ENCODE measurements at regions not wholly inside any gene's neighbourhood (a gene's known extent, or its start where the extent isn't known, plus 50 kb on each side); places are given as distances from the start of the nearest gene placed in this dataset.
"Not testable (repeated sequence)": the region's sequence is repeated elsewhere in the genome, so short reads cannot be mapped to it uniquely, and the experiment has no call there.

DNA sequence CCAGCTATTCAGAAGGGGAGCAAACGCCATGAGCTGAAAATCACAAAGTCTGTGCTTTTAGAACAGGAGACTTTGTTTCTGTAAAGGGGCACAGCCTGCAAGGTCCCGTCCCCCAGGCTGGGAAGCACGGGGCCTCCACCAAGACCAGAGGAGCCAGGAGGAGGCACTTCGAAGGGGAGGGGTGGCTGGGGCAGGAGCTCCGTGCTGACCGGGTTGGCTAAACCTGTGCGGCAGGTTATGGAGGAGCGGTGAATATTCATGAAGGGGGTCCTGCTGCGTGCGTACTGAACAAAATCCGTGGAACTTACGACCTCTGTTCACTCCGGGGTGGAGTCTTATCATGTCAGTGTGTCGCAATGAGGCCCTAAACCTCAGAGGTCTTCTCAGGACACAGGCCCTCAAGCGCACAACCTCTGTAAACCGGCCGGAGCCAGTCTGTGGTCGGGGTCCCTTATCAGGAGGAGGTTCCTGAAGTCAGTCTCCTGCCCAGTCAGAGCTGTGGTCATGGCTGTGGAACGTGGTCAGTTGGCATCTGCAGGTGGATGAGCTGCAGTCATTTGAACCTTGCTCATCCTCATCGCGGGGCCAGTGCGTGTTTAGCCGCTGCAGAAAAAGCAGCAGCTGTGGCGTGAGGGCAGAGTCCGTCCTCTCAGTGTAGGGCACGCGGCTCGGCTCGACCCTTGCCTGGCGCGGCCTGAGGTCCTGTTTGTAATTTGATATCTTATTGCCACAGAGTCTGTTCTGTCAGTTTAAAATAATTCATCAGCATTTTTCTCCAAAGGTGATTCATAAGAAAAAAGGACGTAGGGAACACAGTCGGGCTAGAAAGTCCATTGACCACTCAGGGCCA, 5507.7 kb upstream of the TPTE start:
- DNase-seq (ENCODE audit: insufficient read length, low spot score); FAIRE-seq: not testable (repeated sequence)

DNA sequence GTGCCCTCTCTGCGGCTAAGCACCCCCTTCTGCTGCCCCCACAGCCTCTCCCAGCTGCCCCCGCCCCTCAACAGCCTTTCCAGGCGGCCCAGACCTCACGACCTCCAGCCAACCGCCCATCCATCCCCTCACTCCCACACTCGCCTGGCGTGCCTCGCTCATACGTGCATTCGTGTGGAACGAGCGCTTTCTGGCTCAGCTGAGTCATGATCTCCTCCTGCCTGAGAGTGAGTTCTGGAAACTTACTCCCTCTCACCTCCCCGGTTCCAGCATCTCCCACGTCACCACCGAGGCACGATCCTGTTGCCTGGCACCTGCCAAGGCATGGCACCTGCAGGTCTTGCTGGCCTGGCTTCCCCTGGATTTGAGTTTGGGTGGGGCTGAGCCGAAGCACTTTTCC, 5506.2 kb upstream of the TPTE start:
- FAIRE-seq; DNase-seq (ENCODE audit: insufficient read length, low spot score): not testable (repeated sequence)

DNA sequence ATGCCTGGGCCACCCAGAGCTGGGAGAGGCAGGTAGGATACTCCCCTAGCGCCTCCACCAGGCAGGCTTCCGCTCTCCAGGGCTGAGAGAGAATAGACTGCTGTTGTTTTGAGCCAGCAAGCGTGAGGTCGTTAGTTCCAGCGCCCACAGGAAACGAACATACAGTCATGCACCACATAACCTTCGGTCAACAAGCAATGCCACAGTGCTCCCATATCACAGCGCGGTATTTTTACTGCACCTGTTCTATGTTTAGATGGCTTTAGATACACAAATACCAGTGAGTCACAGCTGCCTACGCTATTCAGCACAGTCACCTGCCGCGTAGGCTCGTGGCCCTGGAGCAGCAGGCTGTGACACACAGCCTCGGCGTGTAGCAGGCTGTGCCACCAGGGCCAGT, 5502.3 kb upstream of the TPTE start:
- DNase-seq (ENCODE audit: insufficient read length, low spot score); FAIRE-seq: not testable (repeated sequence)

DNA sequence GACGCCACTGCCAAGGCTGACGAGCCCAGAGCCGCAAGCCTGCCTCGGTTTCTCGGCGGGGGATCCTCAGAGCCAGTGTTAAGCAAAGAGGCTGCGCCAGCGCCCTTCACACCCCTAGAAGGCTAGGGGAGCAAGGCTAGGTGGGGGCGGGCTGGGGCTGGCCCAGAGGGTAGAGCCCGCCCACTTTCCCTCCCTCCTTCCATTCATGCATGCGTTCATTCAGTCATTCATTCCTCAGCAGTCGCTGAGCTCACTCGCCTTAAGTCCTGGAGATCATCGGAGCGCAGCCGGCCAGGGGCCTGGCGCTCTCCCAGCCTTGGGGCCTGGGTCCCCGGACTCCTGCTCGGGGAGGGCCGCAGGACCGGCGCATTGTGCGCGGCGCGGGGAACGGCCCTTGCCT, 5499.6 kb upstream of the TPTE start:
- not testable (repeated sequence) for FAIRE-seq; DNase-seq (ENCODE audit: insufficient read length, low spot score)

DNA sequence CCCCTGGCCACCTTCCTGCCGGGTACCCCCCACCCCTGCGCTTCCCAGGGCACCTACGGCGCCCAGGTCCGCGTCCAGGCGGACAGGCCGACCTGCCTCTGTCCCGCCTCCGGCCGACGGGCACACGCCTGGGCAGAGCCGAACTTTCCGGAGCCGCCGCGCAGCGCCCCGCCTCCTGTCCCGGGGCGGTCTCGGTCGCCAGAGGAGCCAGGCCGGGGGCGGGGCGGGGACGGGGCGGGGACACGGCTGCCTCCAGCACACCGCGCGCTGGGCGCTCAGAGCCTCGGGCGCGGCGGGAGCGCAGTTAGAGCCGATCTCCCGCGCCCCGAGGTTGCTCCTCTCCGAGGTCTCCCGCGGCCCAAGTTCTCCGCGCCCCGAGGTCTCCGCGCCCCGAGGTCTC, 5499.1 kb upstream of the TPTE start:
- not testable (repeated sequence) for FAIRE-seq; DNase-seq (ENCODE audit: insufficient read length, low spot score)

DNA sequence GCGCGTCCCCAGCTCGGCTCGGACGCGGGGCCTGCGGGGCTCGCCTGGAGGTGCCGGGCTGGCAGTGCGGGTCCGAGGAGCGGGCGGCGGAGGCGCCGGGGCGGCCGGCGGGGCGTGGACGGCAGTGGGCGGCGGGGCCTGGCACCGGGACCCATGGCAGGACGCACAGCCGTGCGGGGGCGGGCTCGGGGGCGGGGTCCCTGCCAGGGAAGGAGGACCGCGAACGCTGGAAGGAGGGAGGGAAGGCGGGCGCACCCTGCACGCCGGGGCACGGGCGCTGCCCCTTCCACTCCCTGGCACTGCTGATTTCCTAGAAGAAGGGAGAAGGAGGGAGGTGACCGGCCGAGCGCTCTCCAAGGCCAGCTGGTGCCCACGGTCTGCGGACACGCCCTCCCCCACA, 5498.6 kb upstream of the TPTE start:
- not testable (repeated sequence) for FAIRE-seq; DNase-seq (ENCODE audit: insufficient read length, low spot score)

DNA sequence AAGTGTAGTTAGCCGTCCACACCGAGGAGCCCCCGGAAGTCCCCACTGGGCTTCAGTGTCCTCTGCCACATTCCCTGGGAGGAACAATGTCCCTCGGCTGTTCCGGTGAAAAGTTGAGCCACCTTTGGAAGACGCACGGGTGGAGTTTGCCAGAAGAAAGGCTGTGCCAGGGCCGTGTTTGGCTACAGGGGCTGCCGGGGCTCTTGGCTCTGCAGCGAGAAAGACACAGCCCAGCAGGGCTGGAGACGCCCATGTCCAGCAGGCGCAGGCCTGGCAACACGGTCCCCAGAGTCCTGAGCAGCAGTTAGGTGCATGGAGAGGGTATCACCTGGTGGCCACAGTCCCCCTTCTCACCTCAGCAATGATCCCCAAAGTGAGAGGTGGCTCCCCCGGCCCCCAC, 5486.2 kb upstream of the TPTE start:
- not testable (repeated sequence) for FAIRE-seq

DNA sequence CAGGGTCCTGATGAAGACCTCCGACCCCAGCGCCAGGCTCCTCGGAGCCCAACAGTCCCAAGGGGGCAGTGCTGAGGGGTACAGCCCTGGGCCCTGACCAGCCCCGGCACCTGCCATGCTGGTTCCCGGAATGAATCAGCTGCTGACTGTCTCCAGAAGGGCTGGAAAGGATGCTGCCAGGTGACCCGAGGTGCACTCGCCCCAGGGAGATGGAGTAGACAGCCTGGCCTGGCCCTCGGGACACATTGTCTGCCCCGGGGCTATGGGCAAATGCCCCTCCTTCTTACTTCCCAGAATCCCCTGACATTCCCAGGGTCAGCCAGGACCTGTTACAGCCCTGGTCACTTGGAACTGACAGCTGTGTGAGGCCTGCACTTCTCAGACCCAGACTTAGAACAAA, 5485.8 kb upstream of the TPTE start:
- DNase-seq (ENCODE audit: insufficient read length, low spot score); FAIRE-seq: not testable (repeated sequence)

More for the DNA sequence above, 5486.2 kb upstream of the TPTE start:
- DNase-seq (ENCODE audit: insufficient read length, low spot score), result not testable (repeated sequence)

DNA sequence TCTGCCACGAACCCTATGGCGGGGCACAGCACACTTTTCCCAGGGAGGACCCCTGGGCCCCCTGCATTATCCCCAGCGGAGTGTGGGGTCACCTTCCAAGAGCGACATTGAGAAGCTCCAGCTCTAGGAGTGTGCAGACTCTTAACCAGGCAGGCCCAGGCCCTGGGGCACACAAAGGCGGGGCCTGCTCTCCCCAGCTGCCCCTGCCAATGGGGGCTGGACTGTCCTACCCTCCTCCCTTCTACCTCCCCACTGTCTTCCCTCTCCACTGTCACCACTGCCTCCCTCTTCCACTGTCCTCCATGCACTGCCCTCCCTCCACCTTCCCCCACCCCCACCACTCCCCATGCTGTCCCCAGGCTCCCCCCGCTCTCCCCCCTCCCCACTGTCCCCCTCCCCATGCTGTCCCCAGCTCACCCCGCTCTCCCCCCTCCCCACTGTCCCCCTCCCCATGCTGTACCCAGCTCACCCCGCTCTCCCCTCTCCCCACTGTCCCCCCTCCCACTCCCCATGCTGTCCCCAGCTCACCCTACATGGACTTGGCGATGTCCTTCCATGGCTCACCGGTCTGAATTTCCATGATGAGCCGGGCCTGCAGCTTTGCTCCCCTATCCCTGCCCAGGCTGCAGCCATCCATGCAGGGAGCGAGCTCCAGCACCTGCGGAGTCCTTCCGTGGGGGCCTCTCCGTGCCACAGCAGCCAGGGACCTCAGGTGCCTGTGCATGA, 5483.6 kb upstream of the TPTE start:
- not testable (repeated sequence) for DNase-seq (ENCODE audit: insufficient read length, low spot score)

DNA sequence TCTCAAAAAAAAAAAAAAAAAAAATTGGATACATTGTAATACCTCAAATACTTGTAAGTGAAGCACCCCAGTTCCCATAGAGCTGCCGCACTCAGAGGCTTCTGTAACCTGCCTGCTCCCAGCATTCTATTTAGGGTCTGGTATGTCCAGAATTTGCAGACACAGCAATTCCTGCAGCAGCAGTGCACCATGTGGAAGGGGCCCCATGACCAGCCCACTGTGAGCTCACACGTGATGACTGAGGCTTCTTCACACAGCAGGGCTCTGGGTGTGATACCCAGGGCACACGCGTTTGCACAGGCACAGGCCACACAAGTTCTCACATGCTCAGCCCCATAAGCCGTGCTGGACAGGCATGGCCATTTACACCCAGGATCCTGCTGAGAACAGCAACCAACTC, 5481.5 kb upstream of the TPTE start:
- not testable (repeated sequence) for FAIRE-seq; DNase-seq (ENCODE audit: insufficient read length, low spot score)

More for the DNA sequence above, 5483.6 kb upstream of the TPTE start:
- FAIRE-seq, result not testable (repeated sequence)

DNA sequence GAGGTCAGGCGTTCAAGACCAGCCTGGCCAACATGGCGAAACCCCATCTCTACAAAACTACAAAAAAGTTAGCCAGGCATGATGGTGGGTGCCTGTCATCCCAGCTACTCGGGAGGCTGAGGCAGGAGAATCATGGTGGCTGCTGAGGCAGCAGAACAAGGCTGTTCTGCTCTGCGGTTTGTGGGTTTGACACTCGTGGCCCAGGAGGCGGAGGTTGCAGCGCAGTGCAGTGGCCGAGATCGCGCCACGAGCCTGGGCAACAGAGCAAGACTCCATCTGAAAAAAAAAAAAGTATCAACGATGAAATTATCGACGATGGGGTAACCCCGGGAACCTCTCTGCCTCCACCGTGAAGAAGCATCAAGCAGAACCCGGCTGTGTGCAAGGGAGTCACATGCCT, 5478.8 kb upstream of the TPTE start:
- FAIRE-seq; DNase-seq (ENCODE audit: insufficient read length, low spot score): not testable (repeated sequence)

DNA sequence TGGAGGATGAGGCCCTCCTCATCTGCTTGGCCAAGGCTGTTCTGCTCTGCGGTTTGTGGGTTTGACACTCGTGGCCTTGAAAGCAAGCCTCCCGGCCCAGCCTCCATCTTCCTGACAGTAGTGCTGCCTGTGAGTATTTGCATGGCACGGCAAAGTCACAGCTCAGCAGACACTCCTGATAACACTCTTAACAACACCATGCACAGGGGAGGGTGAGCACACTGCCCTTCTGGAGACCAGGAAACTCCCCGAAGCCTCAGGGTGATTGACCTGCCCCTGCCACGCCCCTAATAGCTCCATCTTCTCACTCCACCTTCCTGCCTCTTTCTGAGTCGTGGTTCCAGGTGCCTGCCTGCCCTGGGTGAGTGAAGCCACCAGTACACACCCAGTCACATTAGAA, 5476.6 kb upstream of the TPTE start:
- FAIRE-seq; DNase-seq (ENCODE audit: insufficient read length, low spot score): not testable (repeated sequence)

DNA sequence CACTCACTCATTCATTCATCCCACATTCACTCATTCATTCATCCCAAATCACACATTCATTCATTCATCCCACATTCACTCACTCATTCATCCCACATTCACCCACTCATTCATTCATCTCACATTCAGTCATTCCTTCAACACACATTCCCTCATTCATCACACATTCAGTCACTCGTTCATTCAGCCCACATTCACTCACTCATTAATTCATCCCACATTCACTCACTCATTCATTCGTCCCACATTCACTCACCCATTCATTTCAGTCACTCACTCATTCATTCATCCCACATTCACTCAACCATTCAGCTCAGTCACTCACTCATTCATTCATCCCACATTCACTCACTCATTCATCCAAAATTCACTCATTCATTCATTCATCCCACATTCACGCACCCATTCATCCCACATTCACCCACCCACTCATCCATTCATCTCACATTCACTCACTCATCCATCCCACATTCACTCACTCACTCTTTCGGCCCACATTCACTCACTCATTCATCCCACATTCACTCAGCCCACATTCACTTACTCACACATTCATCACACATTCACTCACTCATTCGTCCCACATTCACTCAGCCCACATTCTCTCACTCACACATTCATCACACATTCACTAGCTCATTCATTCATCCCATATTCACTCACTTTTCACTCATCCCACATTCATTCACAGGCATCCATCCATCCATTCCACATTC, 5469.9 kb upstream of the TPTE start:
- not testable (repeated sequence) for FAIRE-seq

DNA sequence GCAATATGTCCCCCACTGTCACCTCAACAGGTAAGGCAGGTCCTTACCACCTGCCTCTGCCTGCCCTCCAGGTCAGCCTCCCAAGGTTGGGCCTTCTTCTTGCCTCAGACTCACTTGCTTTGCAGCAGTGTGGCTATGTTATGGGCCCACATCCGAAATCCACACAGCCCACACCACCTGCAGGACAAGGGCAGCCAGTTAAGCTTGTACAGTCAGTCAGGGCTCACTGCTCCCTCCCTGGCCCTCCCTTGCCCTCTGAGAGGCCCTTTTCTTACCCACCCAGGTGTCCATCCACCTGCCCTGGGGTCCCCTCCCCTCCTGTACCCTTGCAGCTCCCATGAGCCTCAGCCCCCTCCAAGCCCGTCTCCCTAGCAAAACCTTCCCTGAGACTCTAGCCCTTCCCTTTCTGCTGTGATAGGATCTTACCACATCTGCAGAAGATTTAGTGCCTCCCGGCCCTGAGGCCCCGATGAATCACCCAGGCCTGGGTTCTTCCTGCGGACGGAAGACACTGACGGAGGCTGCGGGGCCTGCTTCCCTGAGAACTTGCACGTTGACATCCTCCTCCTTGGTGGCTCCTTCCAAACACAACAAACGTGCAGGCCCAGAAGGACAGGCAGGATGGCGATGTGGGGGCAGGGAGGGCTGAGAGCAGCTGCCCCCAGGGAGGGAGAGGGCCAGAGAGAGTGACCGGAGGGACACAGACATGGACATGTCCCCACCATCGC, 5466.2 kb upstream of the TPTE start:
- DNase-seq (ENCODE audit: insufficient read length, low spot score); FAIRE-seq: not testable (repeated sequence)

More for the DNA sequence above, 5469.9 kb upstream of the TPTE start:
- DNase-seq (ENCODE audit: insufficient read length, low spot score), result not testable (repeated sequence)

DNA sequence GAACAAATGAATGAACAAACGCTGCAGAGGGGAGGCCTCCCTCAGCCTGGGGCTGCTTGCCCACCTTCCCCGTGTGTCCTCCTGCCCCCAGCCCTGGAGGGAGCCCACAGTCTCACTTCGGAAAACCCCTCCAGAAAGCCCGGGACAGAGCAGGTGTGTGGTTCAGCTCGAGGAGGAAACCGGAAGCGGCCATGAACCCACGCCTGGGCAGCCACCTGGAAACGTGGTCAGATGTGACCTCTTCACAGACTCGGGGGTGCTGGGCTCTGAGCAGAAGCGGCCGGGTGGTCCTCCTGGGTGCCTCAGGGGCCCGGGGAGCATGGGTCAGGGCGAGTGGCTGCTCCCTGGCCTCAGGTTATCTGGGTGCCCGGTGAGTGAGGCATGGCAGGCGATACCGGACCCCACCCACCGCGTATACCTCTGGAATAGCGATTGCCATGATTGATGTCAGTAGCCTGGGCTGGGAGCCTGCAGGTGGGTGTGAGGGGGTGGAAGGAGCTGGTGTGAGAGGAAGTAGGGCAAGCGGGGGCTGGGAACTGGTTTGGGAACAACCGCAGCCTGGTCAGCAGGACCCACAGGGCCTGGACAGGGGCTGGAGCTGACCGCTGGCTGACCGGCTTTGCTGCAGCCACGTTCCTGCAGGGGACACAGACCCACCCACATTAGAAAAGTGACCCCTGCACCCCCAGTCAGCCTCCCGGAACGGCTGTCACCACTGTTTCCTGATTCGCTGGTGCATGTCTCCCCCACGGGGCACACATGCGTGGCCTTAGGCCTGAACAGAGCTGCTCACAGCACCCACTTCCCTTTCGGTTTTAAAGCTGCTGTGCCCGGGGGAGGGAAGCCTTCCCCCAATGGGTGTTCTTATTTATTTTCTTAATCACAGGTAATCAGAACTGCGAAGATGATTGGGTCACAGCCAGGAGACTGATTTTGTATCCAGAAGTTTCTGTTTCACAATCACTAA, 5465.1 kb upstream of the TPTE start:
- not testable (repeated sequence) for DNase-seq (ENCODE audit: insufficient read length, low spot score); FAIRE-seq

DNA sequence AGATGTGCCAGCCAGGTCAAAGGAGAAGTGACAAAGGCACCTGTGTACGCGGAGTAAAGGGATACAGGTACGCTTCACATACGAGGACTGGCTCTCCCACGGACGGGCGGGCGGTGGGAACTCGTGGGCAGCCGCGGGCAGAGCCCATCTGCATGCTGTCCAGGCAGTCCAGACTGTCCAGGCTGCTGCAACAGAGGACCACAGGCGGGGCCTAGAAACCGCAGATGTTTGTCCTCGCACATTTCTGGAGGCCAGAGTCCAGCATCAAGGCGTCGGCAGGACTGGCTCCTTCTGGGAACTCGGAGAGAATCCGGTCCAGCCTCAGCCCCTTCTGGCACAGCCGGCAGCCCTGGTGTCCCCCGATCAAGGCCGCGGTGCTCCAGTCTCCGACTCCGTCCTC, 5464.3 kb upstream of the TPTE start:
- not testable (repeated sequence) for FAIRE-seq; DNase-seq (ENCODE audit: insufficient read length, low spot score)

DNA sequence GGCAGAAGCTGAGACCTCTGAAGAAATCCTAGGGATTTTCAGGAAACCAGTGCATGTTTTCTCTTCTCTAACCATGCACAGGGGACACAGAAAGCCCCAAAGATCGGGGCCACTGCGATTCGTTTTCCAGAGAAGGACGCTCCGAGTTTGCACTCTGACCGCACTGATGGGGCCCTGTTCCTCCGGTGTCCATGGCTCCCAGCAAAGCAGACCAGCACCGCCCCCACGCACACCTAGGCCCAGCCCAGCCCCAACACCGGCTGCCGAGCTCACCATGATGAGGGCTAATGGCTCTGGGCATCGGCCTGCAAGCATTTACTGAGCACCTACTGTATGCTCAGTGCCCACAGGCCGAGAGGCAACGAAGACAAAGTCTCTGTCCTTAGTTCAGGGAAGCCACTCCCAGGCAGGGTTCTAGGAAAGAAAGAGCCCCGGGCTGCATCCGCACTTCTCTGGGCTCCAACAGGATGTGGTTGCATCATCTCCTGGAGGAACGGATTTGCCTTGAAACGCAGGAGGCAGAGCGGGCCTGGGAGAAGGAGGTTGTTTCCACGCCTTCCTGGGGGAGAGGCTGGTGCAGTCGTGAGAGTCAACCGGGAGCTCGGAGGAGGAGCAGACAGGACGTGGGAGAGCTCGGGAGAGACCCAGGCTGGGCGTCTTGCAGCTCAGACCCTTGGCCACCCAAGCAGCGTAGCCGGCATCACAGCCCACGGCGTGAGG, 5460.9 kb upstream of the TPTE start:
- not testable (repeated sequence) for FAIRE-seq; DNase-seq (ENCODE audit: insufficient read length, low spot score)

All from GM12891 (cell line).